GM18870 (cell line): ENCODE measurements at regions not wholly inside any gene's neighbourhood (a gene's known extent, or its start where the extent isn't known, plus 50 kb on each side); places are given as distances from the start of the nearest gene placed in this dataset.

Source experiments
- ATAC-seq: cut with Tn5 transposase; IDR thresholded peaks from one replicate; pipeline ENCODE4 v1.9.1; 2021; ENCODE audit warnings: moderate library complexity; ENCODE audit not compliant: unreplicated experiment

GRCh38 chr4:149927514-149927913, 111.9 kb upstream of the IQCM start:
- ATAC-seq = no peak

GRCh38 chr4:149928507-149928906, 112.9 kb upstream of the IQCM start:
- no peak for ATAC-seq

GRCh38 chr4:149931431-149931830, 115.8 kb upstream of the IQCM start:
- ATAC-seq = no peak

- ATAC-seq = no peak
Observed at GRCh38 chr4:149932188-149932587, 116.5 kb upstream of the IQCM start.

GRCh38 chr4:149933120-149933519, 117.5 kb upstream of the IQCM start:
- no peak for ATAC-seq

- ATAC-seq = no peak
Observed at GRCh38 chr4:149933883-149934282, 118.2 kb upstream of the IQCM start.

- ATAC-seq = no peak
Observed at GRCh38 chr4:149949381-149949780, 128.9 kb upstream of the DCLK2 start.

GRCh38 chr4:149951152-149951900, 126.9 kb upstream of the DCLK2 start:
- ATAC-seq = no peak

- no peak for ATAC-seq
Observed at GRCh38 chr4:149952101-149952500, 126.1 kb upstream of the DCLK2 start.

- ATAC-seq = no peak
Observed at GRCh38 chr4:149952716-149953115, 125.5 kb upstream of the DCLK2 start.

GRCh38 chr4:149955780-149956390, 122.4 kb upstream of the DCLK2 start:
- no peak for ATAC-seq

GRCh38 chr4:149956678-149957077, 121.6 kb upstream of the DCLK2 start:
- ATAC-seq = no peak

- no peak for ATAC-seq
Observed at GRCh38 chr4:149961876-149962597, 116.2 kb upstream of the DCLK2 start.

- ATAC-seq = no peak
Observed at GRCh38 chr4:149964001-149964796, 114.0 kb upstream of the DCLK2 start.

GRCh38 chr4:149965206-149965605, 113.0 kb upstream of the DCLK2 start:
- ATAC-seq = no peak

GRCh38 chr4:149972407-149972806, 105.8 kb upstream of the DCLK2 start:
- no peak for ATAC-seq

GRCh38 chr4:149973181-149973580, 105.1 kb upstream of the DCLK2 start:
- ATAC-seq = no peak

- no peak for ATAC-seq
Observed at GRCh38 chr4:149975172-149975571, 103.1 kb upstream of the DCLK2 start.

- peak; percentile 33 for ATAC-seq
Observed at GRCh38 chr4:149980121-149980682, 98.0 kb upstream of the DCLK2 start.

GRCh38 chr4:149980941-149981340, 97.3 kb upstream of the DCLK2 start:
- ATAC-seq = peak; percentile 81

- no peak for ATAC-seq
Observed at GRCh38 chr4:149983401-149983800, 94.8 kb upstream of the DCLK2 start.
